ENCODE measurements at regions not wholly inside any gene's neighbourhood (a gene's known extent, or its start where the extent isn't known, plus 50 kb on each side); places are given as distances from the start of the nearest gene placed in this dataset.
"Not testable (repeated sequence)": the region's sequence is repeated elsewhere in the genome, so short reads cannot be mapped to it uniquely, and the experiment has no call there.

DNA sequence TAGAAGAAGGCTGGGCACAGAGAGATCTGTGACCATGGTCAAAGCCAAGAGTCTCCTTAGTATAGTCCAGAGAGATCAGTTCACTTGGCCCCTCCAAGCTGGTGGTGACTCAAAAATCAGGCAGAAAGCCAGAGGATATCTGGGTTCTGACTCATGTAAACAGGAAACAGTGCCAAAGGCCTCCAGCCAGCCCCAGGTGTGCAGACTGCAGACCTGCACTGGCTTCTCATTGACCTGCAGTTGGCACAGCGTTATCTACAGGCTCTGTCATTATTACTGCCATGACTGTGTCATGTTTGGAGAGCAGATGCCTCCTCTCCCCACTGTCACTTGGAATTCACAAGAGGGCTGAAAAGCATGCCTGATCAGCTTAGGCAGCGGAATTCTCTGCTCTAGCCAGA, 295.7 kb upstream of the PRKD1 start:
- no peak for DNase-seq (ENCODE audit: low spot score)

DNA sequence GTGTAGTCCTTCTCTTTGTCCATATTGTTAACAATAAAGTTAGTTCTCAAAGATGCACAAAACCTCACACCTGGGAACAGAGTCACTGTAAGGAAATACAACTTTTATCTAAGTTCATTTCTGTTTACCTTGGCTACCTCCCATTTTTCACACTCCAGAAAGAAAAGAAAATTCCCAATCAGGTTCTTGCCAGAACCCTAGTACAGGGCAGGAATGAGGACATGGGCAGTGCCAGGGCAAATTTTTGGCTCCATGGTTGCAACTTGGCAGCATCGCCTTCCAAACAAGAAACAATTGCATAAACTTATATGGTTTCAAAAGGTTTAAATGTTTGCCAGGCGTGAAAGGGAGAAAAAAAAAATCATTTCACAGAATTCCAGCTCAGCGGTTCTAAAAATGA, 296.3 kb upstream of the PRKD1 start:
- no peak for DNase-seq (ENCODE audit: low spot score)

GRCh38 chr14:30225176-30225575, 297.5 kb upstream of the PRKD1 start:
- no peak for DNase-seq (ENCODE audit: low spot score)

GRCh38 chr14:30227436-30227835, 299.8 kb upstream of the PRKD1 start:
- DNase-seq (ENCODE audit: low spot score) = no peak

DNA sequence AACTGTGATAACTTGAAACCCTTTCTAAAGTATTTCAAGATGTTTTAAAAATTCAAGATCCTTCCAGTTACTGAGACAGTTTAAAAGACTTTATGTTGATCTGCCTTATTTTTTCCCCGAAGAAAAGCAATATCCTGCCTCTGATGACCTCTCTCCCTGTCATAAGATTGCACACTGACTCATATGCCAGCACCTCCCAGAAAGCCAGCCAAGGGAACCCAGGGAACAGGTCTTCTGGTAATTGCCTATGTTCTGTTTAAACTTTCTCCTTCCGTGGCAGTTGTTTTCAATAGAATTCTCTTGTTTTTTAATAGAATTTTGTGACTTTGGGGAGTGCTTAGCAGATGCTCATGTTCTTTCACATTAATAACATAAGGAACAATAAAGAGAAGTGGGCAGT, 300.2 kb upstream of the PRKD1 start:
- DNase-seq (ENCODE audit: low spot score) = no peak

- no peak for DNase-seq (ENCODE audit: low spot score)
Measured at GRCh38 chr14:30230719-30231118, 303.1 kb upstream of the PRKD1 start.

GRCh38 chr14:30234966-30235365, 307.3 kb upstream of the PRKD1 start:
- DNase-seq (ENCODE audit: low spot score) = no peak

GRCh38 chr14:30235485-30235884, 307.8 kb upstream of the PRKD1 start:
- no peak for DNase-seq (ENCODE audit: low spot score)

- DNase-seq (ENCODE audit: low spot score) = no peak
Measured at GRCh38 chr14:30238936-30239335, 311.3 kb upstream of the PRKD1 start.

DNA sequence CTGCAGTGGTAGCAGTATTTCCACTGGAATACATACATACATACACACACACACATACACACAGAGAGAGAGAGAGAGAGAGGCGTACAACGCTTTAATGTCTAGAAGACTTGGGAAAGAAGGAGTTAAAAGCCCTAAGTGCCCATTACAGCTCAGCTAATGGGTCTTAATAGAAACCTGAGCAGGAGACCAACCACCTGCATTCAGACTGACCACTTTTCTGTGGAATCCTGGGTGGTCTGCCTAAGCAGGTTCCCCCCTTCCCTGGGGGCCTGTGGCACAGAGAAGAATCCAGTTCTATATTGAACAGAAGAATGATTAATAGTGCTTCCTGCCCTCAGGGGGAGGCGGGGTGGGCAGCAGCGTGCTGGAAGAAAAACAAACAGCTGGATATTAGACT, 312.4 kb upstream of the PRKD1 start:
- no peak for DNase-seq (ENCODE audit: low spot score)

- DNase-seq (ENCODE audit: low spot score) = no peak
Measured at GRCh38 chr14:30240685-30241084, 313.0 kb upstream of the PRKD1 start.

- no peak for DNase-seq (ENCODE audit: low spot score)
Measured at GRCh38 chr14:30242744-30243143, 315.1 kb upstream of the PRKD1 start.

DNA sequence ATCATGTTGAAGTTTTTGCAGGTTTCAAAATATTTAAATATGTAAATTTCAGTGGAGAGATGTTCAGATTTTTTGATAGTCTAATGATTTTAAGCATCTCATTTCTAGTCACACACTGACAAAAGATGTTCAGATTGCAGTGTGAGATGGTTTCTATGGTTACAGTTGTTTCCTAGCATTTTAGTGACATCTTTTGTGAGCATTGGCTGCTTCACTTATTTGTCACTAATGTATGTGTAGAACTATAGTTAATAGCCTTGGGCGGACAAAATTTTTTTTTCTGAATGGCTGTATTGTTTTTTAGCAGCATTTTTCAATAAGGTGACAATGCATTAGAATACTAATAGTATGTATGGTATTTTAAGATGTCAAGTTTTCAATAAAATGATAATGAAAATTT, 315.6 kb upstream of the PRKD1 start:
- DNase-seq (ENCODE audit: low spot score) = no peak

DNA sequence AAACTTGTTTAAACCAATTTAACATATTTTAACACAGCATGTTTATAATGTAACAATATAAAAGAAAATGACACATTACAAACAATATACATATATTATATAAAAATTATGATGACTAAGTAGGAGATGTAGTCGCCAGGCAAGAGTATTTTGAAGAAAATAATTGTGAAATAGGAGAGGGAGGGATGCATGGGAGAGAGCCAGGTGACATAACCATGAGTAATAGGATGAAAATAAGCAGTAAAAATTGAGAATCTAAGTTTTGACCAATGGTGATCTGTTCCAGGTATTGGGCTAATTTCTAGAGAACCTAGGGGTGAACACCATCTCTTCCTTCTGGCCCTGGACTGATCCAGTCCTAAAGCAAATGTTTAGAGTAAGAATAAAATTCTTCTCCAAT, 315.2 kb upstream of the G2E3 start:
- DNase-seq (ENCODE audit: low spot score) = no peak

DNA sequence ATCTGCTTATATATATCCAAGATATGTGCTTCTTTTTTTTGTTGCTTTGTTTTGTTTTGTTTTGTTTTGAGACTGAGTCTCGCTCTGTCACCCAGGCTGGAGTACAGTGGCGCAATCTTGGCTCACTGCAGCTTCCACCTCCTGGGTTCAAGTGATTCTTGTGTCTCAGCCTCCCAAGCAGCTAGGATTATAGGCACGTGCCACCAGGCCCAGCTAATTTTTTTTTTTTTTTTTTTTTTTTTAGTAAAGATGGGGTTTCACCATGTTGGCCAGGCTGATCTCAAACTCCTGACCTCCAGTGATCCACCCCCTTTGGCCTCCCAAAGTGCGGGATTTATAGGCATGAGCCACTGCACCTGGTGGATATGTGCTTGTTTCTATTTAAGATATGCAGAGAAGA, 314.6 kb upstream of the G2E3 start:
- DNase-seq (ENCODE audit: low spot score) = not testable (repeated sequence)

DNA sequence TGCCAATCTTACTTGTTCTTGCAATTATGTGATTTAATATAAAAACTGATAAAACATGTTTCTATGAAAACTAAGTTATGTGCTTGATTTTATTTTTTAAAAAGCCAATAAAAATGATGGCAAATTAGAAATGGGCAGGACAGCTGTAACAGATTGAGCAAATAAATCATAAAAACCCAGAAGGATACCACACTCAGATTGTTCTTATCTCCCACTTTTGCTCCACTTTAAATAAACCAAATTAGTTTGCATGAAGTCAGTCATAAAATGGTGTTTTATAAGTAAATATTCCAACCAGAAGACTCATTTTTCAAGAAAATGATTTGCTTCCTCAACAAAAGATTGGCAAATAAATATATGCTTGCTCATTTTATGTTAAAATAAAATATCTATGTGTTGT, 307.9 kb upstream of the G2E3 start:
- DNase-seq (ENCODE audit: low spot score) = no peak

- no peak for DNase-seq (ENCODE audit: low spot score)
Measured at GRCh38 chr14:30251557-30252100, 307.3 kb upstream of the G2E3 start.

- no peak for DNase-seq (ENCODE audit: low spot score)
Measured at GRCh38 chr14:30252151-30252550, 306.8 kb upstream of the G2E3 start.

DNA sequence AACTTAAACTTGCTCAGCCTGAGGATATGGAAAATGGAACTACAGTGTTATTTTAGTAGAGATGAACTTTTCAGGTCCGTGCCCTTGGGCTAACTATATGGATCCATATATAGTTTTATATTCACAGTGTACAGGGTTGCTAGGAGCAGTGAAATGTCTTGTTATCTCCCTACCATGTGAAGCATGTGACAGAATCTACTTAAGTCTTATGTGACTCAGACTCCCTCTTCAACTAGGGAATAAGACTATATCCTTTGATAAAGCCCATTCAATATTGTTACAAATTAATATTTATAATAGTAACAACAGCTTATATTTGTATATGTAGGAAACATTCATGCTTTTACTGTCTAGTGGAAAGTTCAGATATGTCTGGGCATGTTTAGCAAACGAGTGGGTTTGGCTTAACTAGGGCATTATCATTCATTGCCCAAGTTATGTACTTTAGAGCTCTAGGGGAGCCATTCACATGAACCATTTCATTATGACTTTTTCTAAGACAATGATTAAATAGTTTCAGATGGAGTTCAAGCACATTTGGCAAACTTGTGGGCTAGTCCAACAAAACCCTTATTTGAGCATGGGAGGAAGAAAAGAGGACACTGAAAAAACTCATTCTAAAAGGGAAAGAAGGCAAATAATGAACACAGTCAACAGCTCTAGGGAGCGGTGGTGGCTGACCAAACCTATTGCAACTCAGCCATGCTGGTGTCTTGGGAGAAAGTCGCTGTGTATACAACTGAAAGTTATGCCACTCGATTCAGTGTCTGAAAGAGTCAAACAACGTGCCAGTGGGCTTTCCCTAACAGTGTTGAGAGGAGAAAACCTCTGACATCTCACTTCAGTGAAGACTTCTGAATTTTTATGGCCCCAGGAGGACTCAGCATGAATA, 305.9 kb upstream of the G2E3 start:
- no peak for DNase-seq (ENCODE audit: low spot score)

DNA sequence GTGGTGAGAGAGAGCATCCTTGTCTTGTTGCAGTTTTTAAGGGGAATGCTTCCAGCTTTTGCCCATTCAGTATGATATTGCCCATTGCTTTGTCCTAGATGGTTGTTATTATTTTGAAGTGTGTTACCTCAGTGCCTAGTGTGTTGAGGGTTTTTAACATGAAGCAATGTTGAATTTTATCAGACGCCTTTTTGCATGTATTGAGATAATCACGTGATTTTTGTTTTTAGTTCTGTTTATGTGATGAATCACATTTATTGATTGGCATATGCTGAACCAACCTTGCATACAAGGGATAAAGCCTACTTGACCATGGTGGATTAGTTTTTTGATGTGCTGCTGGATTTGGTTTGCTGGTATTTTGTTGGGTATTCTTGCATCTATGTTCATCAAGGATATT, 302.3 kb upstream of the G2E3 start:
- no peak for DNase-seq (ENCODE audit: low spot score)

- DNase-seq (ENCODE audit: low spot score) = no peak
Measured at GRCh38 chr14:30257946-30258661, 300.9 kb upstream of the G2E3 start.

GRCh38 chr14:30260833-30261607, 297.9 kb upstream of the G2E3 start:
- no peak for DNase-seq (ENCODE audit: low spot score)
